PC-9 (cell line): ENCODE measurements at regions not wholly inside any gene's neighbourhood (a gene's known extent, or its start where the extent isn't known, plus 50 kb on each side); places are given as distances from the start of the nearest gene placed in this dataset.

Experiments used
- BruUV-seq: library from RNA; stranded (reverse); fragments of 400-500 nt; replicated peaks from 2 replicates; lab custom pipeline; 2021; lab: Mats Ljungman, UMichigan
- CTCF ChIA-PET: fragments of 300-600 bp; sonication (Branson Sonifier 250); formaldehyde crosslinking; loops from one replicate; lab custom pipeline; 2022; ENCODE audit warnings: antibody characterized with exemption; lab: Charles Lee
- POLR2A ChIA-PET: fragments of 300-600 bp; sonication (Branson Sonifier 250); formaldehyde crosslinking; loops from one replicate; lab custom pipeline; 2022; ENCODE audit warnings: antibody characterized with exemption; ENCODE audit not compliant: unreplicated experiment; lab: Charles Lee
- DNase-seq, 2 experiments: peaks; one replicate each; pipeline versions ENCODE4 v3.0.0 to v3.0.0-alpha.2; 2015 to 2022; ENCODE audit warnings: mixed read lengths in 1 of 2
- H2AFZ ChIP-seq: fragments of 200-600 bp; sonication (generic); 2 replicates; pipeline ENCODE4 v1.8.1; 2017; ENCODE audit warnings: antibody characterized with exemption
- H3F3A ChIP-seq: fragments of 200-600 bp; sonication (generic); 2 replicates; pipeline ENCODE4 v1.8.1; 2017; ENCODE audit warnings: antibody characterized with exemption, mild to moderate bottlenecking, low read depth; ENCODE audit not compliant: insufficient read depth
- H3K27ac ChIP-seq: fragments of 200-600 bp; sonication (generic); 2 replicates; pipeline ENCODE4 v1.6.1; 2016; ENCODE audit warnings: mixed run types
- H3K27me3 ChIP-seq: fragments of 200-600 bp; sonication (generic); 2 replicates; pipeline ENCODE4 v1.6.1; 2016; ENCODE audit warnings: low read depth, mixed run types; ENCODE audit not compliant: insufficient read depth
- H3K36me3 ChIP-seq: fragments of 200-600 bp; sonication (generic); 2 replicates; pipeline ENCODE4 v1.6.1; 2016; ENCODE audit warnings: low read depth, mixed run types
- H3K4me1 ChIP-seq: fragments of 200-600 bp; sonication (generic); replicated peaks from 2 replicates; pipeline ENCODE4 v1.6.1; 2016; ENCODE audit warnings: mixed run types; ENCODE audit not compliant: insufficient read depth
- H3K4me2 ChIP-seq: fragments of 200-600 bp; sonication (generic); 2 replicates; pipeline ENCODE4 v1.6.1; 2017; ENCODE audit warnings: mixed run types
- H3K4me3 ChIP-seq: fragments of 200-600 bp; sonication (generic); 2 replicates; pipeline ENCODE4 v1.6.1; 2016; ENCODE audit warnings: mixed run types
- H3K79me2 ChIP-seq: fragments of 200-600 bp; sonication (generic); 2 replicates; pipeline ENCODE4 v1.6.1; 2017; ENCODE audit warnings: low read depth, mixed run types
- H3K9me2 ChIP-seq: fragments of 200-600 bp; sonication (generic); 2 replicates; pipeline ENCODE4 v1.8.1; 2017; ENCODE audit warnings: mild to moderate bottlenecking; ENCODE audit not compliant: insufficient read depth
- H3K9me3 ChIP-seq: fragments of 200-600 bp; sonication (generic); 2 replicates; pipeline ENCODE4 v1.8.1; 2016; ENCODE audit warnings: low read depth; ENCODE audit not compliant: insufficient read depth
- H4K20me1 ChIP-seq: fragments of 200-600 bp; sonication (generic); 2 replicates; pipeline ENCODE4 v1.8.1; 2017; ENCODE audit not compliant: insufficient read depth
- EZH2 ChIP-seq: fragments of 200-600 bp; sonication (generic); IDR thresholded peaks from 2 replicates; pipeline ENCODE4 v1.8.0; 2017; ENCODE audit warnings: antibody characterized with exemption, low read depth
- intact Hi-C: fragments of 100-400 bp; cut with micrococcal nuclease; formaldehyde crosslinking; loops from one replicate; pipeline ENCODE4 v1.10.0; 2022; ENCODE audit not compliant: unreplicated experiment
- TF ChIP-seq, protein P1 (sequence below): fragments of 200-600 bp; sonication (generic); conservative IDR thresholded peaks from 2 replicates; pipeline ENCODE4 v1.6.1; 2017; ENCODE audit warnings: mixed run types, antibody characterized with exemption, mild to moderate bottlenecking, moderate library complexity

DNA sequence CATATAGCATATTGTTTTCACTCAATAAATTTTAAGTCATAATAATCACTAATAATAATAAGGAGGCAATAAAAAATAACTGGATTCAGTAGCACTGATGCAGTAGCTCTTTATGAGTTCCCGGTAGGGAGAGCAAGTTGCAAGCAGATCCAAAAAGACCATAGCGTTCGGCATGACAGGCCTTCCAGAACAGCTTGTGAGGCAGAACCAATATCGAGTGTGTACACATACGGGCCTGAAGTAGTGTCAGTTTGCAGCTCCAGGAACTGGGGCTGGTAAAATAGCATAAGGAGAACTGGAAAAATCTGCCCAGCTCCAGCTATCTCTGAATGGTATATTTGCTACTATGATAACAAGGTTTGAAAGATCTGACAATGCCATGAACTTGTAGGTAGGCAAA, 1607.8 kb upstream of the PIK3C3 start:
- CTCF ChIA-PET: no interaction called here
- no peak overlapping the region for H2AFZ ChIP-seq
- intact Hi-C loops: no loop called here
- no peaks in the 10 kb centered on the region for H3K9me2 ChIP-seq
- no peak for TF ChIP-seq EZH2
- TF ChIP-seq, protein P1, sequence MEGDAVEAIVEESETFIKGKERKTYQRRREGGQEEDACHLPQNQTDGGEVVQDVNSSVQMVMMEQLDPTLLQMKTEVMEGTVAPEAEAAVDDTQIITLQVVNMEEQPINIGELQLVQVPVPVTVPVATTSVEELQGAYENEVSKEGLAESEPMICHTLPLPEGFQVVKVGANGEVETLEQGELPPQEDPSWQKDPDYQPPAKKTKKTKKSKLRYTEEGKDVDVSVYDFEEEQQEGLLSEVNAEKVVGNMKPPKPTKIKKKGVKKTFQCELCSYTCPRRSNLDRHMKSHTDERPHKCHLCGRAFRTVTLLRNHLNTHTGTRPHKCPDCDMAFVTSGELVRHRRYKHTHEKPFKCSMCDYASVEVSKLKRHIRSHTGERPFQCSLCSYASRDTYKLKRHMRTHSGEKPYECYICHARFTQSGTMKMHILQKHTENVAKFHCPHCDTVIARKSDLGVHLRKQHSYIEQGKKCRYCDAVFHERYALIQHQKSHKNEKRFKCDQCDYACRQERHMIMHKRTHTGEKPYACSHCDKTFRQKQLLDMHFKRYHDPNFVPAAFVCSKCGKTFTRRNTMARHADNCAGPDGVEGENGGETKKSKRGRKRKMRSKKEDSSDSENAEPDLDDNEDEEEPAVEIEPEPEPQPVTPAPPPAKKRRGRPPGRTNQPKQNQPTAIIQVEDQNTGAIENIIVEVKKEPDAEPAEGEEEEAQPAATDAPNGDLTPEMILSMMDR: no peak
- H3K9me3 ChIP-seq: no peaks in the 10 kb centered on the region
- no peaks in the 10 kb centered on the region for H4K20me1 ChIP-seq
- H3K4me3 ChIP-seq: no peak overlapping the region
- no peak for DNase-seq
- POLR2A ChIA-PET: no interaction called here
- no peak overlapping the region for H3K27ac ChIP-seq
- H3K27me3 ChIP-seq: no peaks in the 10 kb centered on the region
- H3K4me1 ChIP-seq: no peaks in the 10 kb centered on the region
- H3K4me2 ChIP-seq: no peak overlapping the region
- no peaks in the 10 kb centered on the region for H3K79me2 ChIP-seq
- no peaks in the 10 kb centered on the region for H3F3A ChIP-seq
- no TSS peak for BruUV-seq
- H3K36me3 ChIP-seq: no peaks in the 10 kb centered on the region

DNA sequence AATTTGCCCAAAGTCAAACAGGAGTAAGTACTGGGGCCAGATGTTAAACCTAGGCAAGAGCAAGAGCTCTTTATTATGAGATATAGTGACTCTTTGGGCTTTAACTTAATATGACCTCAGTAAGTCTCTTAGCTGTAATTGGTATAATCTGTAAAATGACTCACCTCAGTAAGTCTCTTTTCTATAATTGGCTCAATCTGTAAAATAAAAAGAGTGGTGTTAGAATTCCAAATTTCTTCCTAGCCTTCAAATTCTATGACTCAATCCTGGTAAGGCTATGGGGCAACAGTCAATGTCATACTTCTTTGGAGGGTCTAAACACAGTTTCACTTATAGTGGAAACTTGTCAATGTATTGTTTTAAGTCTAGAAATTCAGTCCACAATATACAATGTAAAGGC, 1608.9 kb upstream of the PIK3C3 start:
- no peak overlapping the region for H3K4me2 ChIP-seq
- no peaks in the 10 kb centered on the region for H3F3A ChIP-seq
- intact Hi-C loops: no loop called here
- no peak overlapping the region for H3K4me3 ChIP-seq
- BruUV-seq: no TSS peak
- H3K4me1 ChIP-seq: no peaks in the 10 kb centered on the region
- no peaks in the 10 kb centered on the region for H3K9me2 ChIP-seq
- TF ChIP-seq EZH2: no peak
- TF ChIP-seq, protein P1: no peak
- H3K27me3 ChIP-seq: no peaks in the 10 kb centered on the region
- no peak for DNase-seq
- ChIA-PET CTCF (no interaction called here), POLR2A (no interaction called here)
- H3K9me3 ChIP-seq: no peaks in the 10 kb centered on the region
- no peaks in the 10 kb centered on the region for H3K36me3 ChIP-seq
- no peaks in the 10 kb centered on the region for H3K79me2 ChIP-seq
- no peak overlapping the region for H2AFZ ChIP-seq
- H4K20me1 ChIP-seq: no peaks in the 10 kb centered on the region
- H3K27ac ChIP-seq: no peak overlapping the region

DNA sequence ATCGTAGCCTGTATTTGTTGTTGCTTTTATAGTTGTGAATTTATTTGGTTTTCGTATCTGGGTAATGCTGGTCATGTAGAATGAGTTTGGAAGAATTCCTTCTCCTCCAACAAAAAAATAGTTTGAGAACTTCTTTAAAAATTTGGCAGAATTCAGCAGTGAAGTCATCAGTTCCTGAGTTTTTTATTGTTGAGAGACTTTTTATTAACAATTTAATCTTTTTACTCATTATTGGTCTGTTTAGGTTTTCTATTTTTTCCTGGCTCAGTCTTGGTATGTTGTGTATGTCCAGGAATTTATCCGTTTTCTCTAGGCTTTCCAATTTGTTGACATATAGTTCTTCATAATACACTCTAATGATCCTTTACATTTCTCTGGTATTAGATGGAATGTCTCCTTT, 1613.3 kb upstream of the PIK3C3 start:
- Histone ChIP-seq H3K79me2 (no peaks in the 10 kb centered on the region), H2AFZ (no peak overlapping the region), H3K27ac (no peak overlapping the region), H3K4me1 (no peaks in the 10 kb centered on the region), H3K4me2 (no peak overlapping the region), H3K9me3 (no peaks in the 10 kb centered on the region), H3K27me3 (no peaks in the 10 kb centered on the region), H4K20me1 (no peaks in the 10 kb centered on the region), H3K36me3 (no peaks in the 10 kb centered on the region), H3K4me3 (no peak overlapping the region), H3K9me2 (no peaks in the 10 kb centered on the region), H3F3A (no peaks in the 10 kb centered on the region)
- DNase-seq: no peak
- TF ChIP-seq, protein P1: no peak
- no peak for TF ChIP-seq EZH2
- CTCF ChIA-PET: no interaction called here
- intact Hi-C loops: no loop called here
- POLR2A ChIA-PET: no interaction called here
- BruUV-seq: no TSS peak
